Fibroblast of villous mesenchyme (primary cell): ENCODE measurements at regions not wholly inside any gene's neighbourhood (a gene's known extent, or its start where the extent isn't known, plus 50 kb on each side); places are given as distances from the start of the nearest gene placed in this dataset.

Experiments
- DNase-seq: peaks from one replicate; pipeline ENCODE4 v3.0.0-alpha.2; 2010; ENCODE audit warnings: low read depth
- H3K4me3 ChIP-seq: 2 replicates; pipeline ENCODE4 v1.5.1; 2011; ENCODE audit warnings: low read depth, mild to moderate bottlenecking, low read length
- TF ChIP-seq, protein P1 (sequence below): IDR thresholded peaks from 2 replicates; pipeline ENCODE4 v1.5.1; 2012; ENCODE audit warnings: low read depth, mild to moderate bottlenecking, low read length; ENCODE audit not compliant: insufficient read depth

DNA sequence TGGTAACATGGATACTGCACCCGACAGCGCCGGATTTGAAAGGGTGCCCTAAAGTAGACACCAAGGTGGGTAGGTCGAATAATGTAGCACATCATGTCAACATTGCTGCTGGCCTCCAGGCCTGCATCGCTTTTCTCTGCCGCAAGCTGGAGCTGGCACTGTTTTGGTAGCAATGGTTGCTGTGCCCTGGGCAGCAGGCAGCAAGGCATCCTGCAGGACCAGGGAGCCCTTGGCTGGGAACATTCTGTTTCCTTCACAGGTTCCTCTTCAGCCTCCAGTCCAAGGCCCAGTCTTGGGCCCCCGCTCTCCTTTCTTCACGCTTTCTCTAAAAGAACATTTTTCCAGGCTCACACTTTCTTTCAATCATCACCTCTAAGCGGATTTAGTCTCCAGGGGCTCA, 365.8 kb upstream of the JARID2 start:
- no peak overlapping the region for H3K4me3 ChIP-seq
- no peak for DNase-seq
- TF ChIP-seq, protein P1, sequence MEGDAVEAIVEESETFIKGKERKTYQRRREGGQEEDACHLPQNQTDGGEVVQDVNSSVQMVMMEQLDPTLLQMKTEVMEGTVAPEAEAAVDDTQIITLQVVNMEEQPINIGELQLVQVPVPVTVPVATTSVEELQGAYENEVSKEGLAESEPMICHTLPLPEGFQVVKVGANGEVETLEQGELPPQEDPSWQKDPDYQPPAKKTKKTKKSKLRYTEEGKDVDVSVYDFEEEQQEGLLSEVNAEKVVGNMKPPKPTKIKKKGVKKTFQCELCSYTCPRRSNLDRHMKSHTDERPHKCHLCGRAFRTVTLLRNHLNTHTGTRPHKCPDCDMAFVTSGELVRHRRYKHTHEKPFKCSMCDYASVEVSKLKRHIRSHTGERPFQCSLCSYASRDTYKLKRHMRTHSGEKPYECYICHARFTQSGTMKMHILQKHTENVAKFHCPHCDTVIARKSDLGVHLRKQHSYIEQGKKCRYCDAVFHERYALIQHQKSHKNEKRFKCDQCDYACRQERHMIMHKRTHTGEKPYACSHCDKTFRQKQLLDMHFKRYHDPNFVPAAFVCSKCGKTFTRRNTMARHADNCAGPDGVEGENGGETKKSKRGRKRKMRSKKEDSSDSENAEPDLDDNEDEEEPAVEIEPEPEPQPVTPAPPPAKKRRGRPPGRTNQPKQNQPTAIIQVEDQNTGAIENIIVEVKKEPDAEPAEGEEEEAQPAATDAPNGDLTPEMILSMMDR = no peak

DNA sequence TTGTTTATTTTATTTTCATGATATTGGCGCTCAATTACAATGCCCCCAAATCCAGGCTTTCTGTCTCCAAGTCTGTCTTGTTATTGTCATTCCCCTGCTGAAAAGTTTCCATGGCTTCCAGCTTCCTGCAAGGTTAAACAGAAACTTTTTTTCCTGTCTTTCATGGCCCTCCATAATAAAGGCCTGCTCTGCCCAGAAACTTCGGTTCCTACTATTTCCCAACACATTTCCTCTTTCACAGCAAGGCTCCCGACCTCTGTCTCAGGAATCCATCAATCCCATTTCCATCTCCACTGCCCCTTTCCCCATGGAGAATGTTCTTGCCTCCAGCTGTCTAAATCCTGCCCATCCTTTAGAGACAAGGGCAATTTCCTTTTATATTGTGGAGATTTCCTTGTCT, 365.2 kb upstream of the JARID2 start:
- no peak overlapping the region for H3K4me3 ChIP-seq
- no peak for DNase-seq
- TF ChIP-seq, protein P1 = no peak

DNA sequence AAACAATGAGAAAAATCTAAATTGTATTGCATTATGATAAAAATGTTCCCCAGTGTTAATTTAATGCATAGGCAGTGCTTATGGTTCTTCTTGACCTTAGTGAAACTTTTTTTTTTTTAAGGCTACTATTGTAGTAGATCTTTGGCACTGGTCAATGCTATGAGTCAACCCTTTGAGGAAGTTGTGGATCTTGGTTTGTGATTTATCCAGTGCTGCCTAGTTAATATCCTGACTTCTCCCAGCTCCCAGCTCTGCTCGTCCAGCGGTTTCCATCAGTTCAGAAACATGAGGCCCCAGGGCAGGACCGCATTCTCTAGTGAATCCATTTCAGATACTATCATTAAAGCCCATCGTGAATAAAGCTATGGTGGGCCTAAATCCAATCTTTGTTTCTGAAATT, 364.5 kb upstream of the JARID2 start:
- no peak overlapping the region for H3K4me3 ChIP-seq
- peak; percentile 38 for DNase-seq
- TF ChIP-seq, protein P1 = no peak

DNA sequence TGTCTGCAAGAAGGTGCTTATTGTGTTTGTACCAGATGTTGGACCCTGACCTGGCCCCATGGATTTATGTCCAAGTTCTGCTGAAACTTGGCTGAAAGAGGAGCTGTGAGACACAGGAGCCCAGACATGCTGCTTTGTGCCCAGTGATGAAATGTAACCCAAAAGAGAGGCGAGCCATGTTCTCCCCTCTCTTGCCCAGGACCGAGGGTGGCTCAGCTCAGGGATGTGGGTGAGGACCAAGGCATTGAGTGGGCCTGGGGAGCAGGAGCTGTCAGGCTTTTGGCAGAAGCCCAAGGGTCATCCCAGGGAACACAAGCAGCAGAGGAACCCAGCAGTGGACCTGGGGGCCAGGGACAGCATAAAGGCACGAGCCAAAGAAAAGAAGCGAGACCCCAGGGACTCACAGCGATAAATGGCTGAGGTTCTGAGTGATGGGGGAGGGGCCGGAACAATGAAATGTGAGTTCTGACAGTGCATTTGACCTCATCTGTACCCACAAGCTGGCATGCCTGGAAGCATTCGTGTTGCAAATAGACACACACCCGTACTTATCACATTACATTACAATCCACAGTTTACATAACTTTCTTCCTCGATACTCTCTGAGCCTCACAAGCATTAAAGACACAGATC, 363.4 kb upstream of the JARID2 start:
- H3K4me3 ChIP-seq = no peak overlapping the region
- TF ChIP-seq, protein P1 = no peak
- DNase-seq = peak; percentile 14

DNA sequence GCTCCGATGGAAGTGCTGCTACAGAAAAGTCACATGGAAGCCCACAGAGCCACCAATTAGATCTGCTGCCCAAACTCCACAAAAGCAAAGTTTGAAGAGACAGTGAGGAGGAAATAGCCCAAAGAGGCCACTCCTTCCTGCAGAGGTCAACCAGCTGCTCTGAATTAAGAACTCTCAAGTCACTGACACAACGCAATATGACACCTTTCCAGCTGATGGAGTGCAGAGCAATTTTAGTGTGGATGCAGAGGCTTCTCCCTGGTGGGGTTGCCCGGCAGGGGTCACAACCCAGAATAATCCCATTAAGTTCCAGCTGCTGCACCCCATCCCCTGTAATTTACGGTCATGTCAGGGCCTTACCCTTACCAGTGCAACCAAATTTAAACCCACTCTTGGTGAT, 361.9 kb upstream of the JARID2 start:
- DNase-seq = peak; percentile 66
- TF ChIP-seq, protein P1 = no peak
- H3K4me3 ChIP-seq = no peak overlapping the region

DNA sequence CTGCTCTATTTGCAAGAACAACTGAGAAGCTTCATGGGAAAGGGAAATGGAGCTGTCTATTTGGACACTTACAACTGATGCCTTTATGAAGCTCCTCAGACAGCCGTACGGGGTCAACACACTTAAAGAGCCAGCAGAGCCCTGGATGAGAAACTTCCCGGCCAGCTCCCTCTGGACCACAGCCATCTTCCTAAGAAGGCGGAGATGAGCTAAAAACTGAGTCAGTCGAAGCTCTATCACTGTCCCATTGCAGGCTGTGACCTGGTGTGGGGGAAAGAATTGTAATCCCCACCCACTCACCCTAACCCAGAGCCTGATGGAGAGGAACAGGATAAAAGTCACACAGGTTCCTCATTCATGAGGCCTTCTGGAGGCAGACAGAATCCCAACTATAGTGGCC, 360.4 kb upstream of the JARID2 start:
- H3K4me3 ChIP-seq = no peak overlapping the region
- DNase-seq = peak; percentile 25
- TF ChIP-seq, protein P1 = no peak

DNA sequence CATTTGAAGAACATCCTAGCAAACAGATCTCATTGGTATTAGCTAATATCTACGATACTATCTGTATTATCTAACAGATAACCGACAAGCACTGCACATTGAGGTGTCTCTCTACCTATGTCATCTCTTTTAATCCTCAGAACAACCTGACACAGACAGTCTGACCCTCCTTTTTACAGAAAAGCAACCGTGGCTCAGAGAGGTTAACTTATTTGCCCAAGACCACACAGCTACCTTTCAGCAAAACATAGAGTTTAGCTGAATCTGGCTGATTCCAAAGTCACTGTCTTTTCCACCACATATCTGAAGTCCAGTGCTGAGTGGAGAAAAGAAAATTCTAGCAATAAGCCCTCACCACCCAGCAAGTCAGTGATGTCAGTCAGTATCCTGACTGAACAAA, 358.7 kb upstream of the JARID2 start:
- TF ChIP-seq, protein P1 = no peak
- DNase-seq = no peak
- H3K4me3 ChIP-seq = no peak overlapping the region
